Neural cell (in vitro differentiated cells): ENCODE measurements at regions not wholly inside any gene's neighbourhood (a gene's known extent, or its start where the extent isn't known, plus 50 kb on each side); places are given as distances from the start of the nearest gene placed in this dataset.

Source experiments
- H2AFZ ChIP-seq: fragments of 200-600, 300-800 bp; sonication (generic), shearing (Covaris generic); 2 replicates; pipeline ENCODE4 v1.6.0; 2014; ENCODE audit warnings: low read depth, mild to moderate bottlenecking, antibody characterized with exemption, low read length, moderate library complexity
- H3F3A ChIP-seq: fragments of 200-600 bp; shearing (Covaris generic); 2 replicates; pipeline ENCODE4 v1.6.1; 2016; ENCODE audit warnings: mild to moderate bottlenecking, moderate library complexity, mixed read lengths, antibody characterized with exemption, low read length; ENCODE audit not compliant: insufficient read depth, poor library complexity, severe bottlenecking
- H3K27ac ChIP-seq: fragments of 200-600, 300-800 bp; sonication (generic), shearing (Covaris generic); 2 replicates; pipeline ENCODE4 v1.5.1; 2014; ENCODE audit warnings: mild to moderate bottlenecking, low read length, moderate library complexity
- H3K27me3 ChIP-seq: fragments of 300-800, 200-600 bp; sonication (generic), shearing (Covaris generic); 2 replicates; pipeline ENCODE4 v1.6.0; 2014; ENCODE audit warnings: mild to moderate bottlenecking, low read depth, low read length, moderate library complexity; ENCODE audit not compliant: insufficient read depth
- H3K36me3 ChIP-seq: fragments of 300-800, 200-600 bp; sonication (generic), shearing (Covaris generic); 2 replicates; pipeline ENCODE4 v1.5.1; 2014; ENCODE audit warnings: mild to moderate bottlenecking, antibody characterized with exemption, low read length, moderate library complexity; ENCODE audit not compliant: insufficient read depth
- H3K4me2 ChIP-seq: fragments of 300-800, 200-600 bp; sonication (generic), shearing (Covaris generic); 2 replicates; pipeline ENCODE4 v1.6.0; 2014; ENCODE audit warnings: mild to moderate bottlenecking, low read length
- H3K4me3 ChIP-seq: fragments of 300-800, 200-600 bp; sonication (generic), shearing (Covaris generic); 2 replicates; pipeline ENCODE4 v1.5.1; 2014; ENCODE audit warnings: mild to moderate bottlenecking, low read length, moderate library complexity
- H3K79me2 ChIP-seq: fragments of 200-600 bp; shearing (Covaris generic); replicated peaks from 2 replicates; pipeline ENCODE4 v1.6.0; 2014; ENCODE audit warnings: mild to moderate bottlenecking, low read length, moderate library complexity; ENCODE audit not compliant: insufficient read depth
- H3K9ac ChIP-seq: fragments of 300-800, 200-600 bp; sonication (generic), shearing (Covaris generic); 2 replicates; pipeline ENCODE4 v1.6.1; 2016; ENCODE audit warnings: mild to moderate bottlenecking, low read length, mixed read lengths
- H3K9me2 ChIP-seq: fragments of 200-600 bp; shearing (Covaris generic); 2 replicates; pipeline ENCODE4 v1.6.1; 2016; ENCODE audit warnings: mild to moderate bottlenecking, low read length, mixed read lengths; ENCODE audit not compliant: insufficient read depth
- H3K9me3 ChIP-seq: fragments of 200-600, 300-800 bp; sonication (generic), shearing (Covaris generic); 2 replicates; pipeline ENCODE4 v1.6.1; 2016; ENCODE audit warnings: mild to moderate bottlenecking, mixed run types, low read length, moderate library complexity, mixed read lengths
- H4K20me1 ChIP-seq: fragments of 200-600 bp; shearing (Covaris generic); 2 replicates; pipeline ENCODE4 v1.6.1; 2016; ENCODE audit warnings: mild to moderate bottlenecking, mixed run types; ENCODE audit not compliant: insufficient read depth
- EP300 ChIP-seq: fragments of 450-650 bp; conservative IDR thresholded peaks from 2 replicates; pipeline ENCODE4 v1.6.1; 2014; ENCODE audit warnings: antibody characterized with exemption, mild to moderate bottlenecking, moderate library complexity; ENCODE audit not compliant: poor library complexity, severe bottlenecking
- EZH2 ChIP-seq: fragments of 200-600, 300-800 bp; shearing (Covaris generic), sonication (generic); IDR thresholded peaks from 2 replicates; pipeline ENCODE4 v1.6.1; 2014; ENCODE audit warnings: antibody characterized with exemption, low read length, borderline replicate concordance, mild to moderate bottlenecking; ENCODE audit not compliant: insufficient read depth, poor library complexity, severe bottlenecking
- MXI1 ChIP-seq: fragments of 450-650 bp; conservative IDR thresholded peaks from 2 replicates; pipeline ENCODE4 v1.6.1; 2014; ENCODE audit warnings: antibody characterized with exemption, mild to moderate bottlenecking; ENCODE audit not compliant: poor library complexity, severe bottlenecking
- POLR2AphosphoS5 ChIP-seq: IDR thresholded peaks from 2 replicates; pipeline ENCODE4 v1.6.1; 2012
- RAD21 ChIP-seq: fragments of 450-650 bp; conservative IDR thresholded peaks from 2 replicates; pipeline ENCODE4 v1.6.1; 2014; ENCODE audit warnings: antibody characterized with exemption, mild to moderate bottlenecking, moderate library complexity
- SMC3 ChIP-seq: fragments of 450-650 bp; conservative IDR thresholded peaks from 2 replicates; pipeline ENCODE4 v1.6.1; 2014; ENCODE audit warnings: antibody characterized with exemption, mild to moderate bottlenecking, moderate library complexity; ENCODE audit not compliant: poor library complexity
- TAF1 ChIP-seq: IDR thresholded peaks from 2 replicates; pipeline ENCODE4 v1.6.1; 2012; ENCODE audit warnings: low read depth
- TF ChIP-seq, protein P1 (sequence below): fragments of 450-650 bp; IDR thresholded peaks from 2 replicates; pipeline ENCODE4 v1.5.1; 2014; ENCODE audit warnings: antibody characterized with exemption, mild to moderate bottlenecking, moderate library complexity; ENCODE audit not compliant: poor library complexity, severe bottlenecking
- TF ChIP-seq, protein P2 (sequence below): IDR thresholded peaks from 2 replicates; pipeline ENCODE4 v1.6.1; 2012; ENCODE audit warnings: borderline replicate concordance

DNA sequence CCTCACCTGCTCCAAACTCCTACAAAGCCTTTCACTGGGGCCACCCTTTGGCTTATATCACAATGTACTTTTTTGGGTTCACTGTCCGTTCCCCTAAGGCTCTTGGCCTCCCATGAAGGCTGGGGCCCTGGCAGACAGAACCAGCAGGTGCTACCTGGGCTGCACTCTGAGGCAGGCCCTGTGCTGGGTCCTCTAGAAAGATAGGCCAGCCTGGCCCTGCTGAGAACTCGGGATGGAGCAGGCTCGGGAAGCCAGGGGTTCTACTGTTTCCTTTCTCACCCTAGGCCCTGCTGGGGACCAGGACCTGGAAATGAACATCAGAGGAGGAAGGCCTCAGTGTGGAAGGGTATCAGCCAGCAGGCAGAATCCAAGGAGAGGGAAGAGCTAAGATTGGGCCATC lies 79.5 kb downstream of the MRPL14 start:
- Histone ChIP-seq H3K36me3 (no peaks in the 10 kb centered on the region), H3K4me3 (no peak overlapping the region), H3K4me2 (no peak overlapping the region), H2AFZ (no peak overlapping the region), H3K27me3 (no peaks in the 10 kb centered on the region), H3K9ac (no peak overlapping the region), H3K79me2 (no peaks in the 10 kb centered on the region), H3K9me3 (no peaks in the 10 kb centered on the region), H3K9me2 (no peaks in the 10 kb centered on the region), H3K27ac (no peak overlapping the region), H4K20me1 (no peaks in the 10 kb centered on the region), H3F3A (no peaks in the 10 kb centered on the region)
- TF ChIP-seq, protein P1, sequence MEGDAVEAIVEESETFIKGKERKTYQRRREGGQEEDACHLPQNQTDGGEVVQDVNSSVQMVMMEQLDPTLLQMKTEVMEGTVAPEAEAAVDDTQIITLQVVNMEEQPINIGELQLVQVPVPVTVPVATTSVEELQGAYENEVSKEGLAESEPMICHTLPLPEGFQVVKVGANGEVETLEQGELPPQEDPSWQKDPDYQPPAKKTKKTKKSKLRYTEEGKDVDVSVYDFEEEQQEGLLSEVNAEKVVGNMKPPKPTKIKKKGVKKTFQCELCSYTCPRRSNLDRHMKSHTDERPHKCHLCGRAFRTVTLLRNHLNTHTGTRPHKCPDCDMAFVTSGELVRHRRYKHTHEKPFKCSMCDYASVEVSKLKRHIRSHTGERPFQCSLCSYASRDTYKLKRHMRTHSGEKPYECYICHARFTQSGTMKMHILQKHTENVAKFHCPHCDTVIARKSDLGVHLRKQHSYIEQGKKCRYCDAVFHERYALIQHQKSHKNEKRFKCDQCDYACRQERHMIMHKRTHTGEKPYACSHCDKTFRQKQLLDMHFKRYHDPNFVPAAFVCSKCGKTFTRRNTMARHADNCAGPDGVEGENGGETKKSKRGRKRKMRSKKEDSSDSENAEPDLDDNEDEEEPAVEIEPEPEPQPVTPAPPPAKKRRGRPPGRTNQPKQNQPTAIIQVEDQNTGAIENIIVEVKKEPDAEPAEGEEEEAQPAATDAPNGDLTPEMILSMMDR: no peak
- TF ChIP-seq, protein P2, sequence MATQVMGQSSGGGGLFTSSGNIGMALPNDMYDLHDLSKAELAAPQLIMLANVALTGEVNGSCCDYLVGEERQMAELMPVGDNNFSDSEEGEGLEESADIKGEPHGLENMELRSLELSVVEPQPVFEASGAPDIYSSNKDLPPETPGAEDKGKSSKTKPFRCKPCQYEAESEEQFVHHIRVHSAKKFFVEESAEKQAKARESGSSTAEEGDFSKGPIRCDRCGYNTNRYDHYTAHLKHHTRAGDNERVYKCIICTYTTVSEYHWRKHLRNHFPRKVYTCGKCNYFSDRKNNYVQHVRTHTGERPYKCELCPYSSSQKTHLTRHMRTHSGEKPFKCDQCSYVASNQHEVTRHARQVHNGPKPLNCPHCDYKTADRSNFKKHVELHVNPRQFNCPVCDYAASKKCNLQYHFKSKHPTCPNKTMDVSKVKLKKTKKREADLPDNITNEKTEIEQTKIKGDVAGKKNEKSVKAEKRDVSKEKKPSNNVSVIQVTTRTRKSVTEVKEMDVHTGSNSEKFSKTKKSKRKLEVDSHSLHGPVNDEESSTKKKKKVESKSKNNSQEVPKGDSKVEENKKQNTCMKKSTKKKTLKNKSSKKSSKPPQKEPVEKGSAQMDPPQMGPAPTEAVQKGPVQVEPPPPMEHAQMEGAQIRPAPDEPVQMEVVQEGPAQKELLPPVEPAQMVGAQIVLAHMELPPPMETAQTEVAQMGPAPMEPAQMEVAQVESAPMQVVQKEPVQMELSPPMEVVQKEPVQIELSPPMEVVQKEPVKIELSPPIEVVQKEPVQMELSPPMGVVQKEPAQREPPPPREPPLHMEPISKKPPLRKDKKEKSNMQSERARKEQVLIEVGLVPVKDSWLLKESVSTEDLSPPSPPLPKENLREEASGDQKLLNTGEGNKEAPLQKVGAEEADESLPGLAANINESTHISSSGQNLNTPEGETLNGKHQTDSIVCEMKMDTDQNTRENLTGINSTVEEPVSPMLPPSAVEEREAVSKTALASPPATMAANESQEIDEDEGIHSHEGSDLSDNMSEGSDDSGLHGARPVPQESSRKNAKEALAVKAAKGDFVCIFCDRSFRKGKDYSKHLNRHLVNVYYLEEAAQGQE: no peak
- TF ChIP-seq MXI1: no peak
- TF ChIP-seq TAF1: no peak
- no peak for TF ChIP-seq RAD21
- no peak for TF ChIP-seq EP300
- no peak for TF ChIP-seq SMC3
- no peak for TF ChIP-seq EZH2

DNA sequence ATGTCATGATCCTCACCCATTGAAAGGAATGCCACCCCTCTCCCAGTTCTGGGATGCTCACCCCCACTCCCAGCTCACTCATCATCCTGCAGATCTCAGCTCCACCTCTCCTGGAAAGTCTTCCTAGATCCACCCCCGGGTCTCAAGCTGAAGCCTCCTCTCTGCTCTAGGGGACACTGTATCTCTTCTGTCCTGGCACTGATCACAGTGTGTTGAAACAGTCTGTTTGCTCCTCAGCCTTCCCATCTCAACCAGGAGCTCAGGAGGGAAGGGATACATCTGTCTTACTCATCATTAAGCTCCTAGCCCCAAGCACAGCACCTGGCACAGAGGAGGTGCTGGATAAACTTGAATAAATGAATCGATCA lies 80.1 kb downstream of the MRPL14 start:
- Histone ChIP-seq H3K79me2 (no peaks in the 10 kb centered on the region), H3K4me3 (no peak overlapping the region), H3K27me3 (no peaks in the 10 kb centered on the region), H2AFZ (no peak overlapping the region), H3K27ac (no peak overlapping the region), H3K4me2 (no peak overlapping the region), H3F3A (no peaks in the 10 kb centered on the region), H3K36me3 (no peaks in the 10 kb centered on the region), H3K9me2 (no peaks in the 10 kb centered on the region), H3K9ac (no peak overlapping the region), H4K20me1 (no peaks in the 10 kb centered on the region), H3K9me3 (no peaks in the 10 kb centered on the region)
- no peak for TF ChIP-seq SMC3
- TF ChIP-seq, protein P2: no peak
- no peak for TF ChIP-seq MXI1
- no peak for TF ChIP-seq RAD21
- no peak for TF ChIP-seq EZH2
- TF ChIP-seq POLR2AphosphoS5: no peak
- TF ChIP-seq, protein P1: no peak
- no peak for TF ChIP-seq EP300
- TF ChIP-seq TAF1: no peak
